ENCODE measurements at regions not wholly inside any gene's neighbourhood (a gene's known extent, or its start where the extent isn't known, plus 50 kb on each side); places are given as distances from the start of the nearest gene placed in this dataset.

- no peak overlapping the region for H3K9ac ChIP-seq
- H3K4me3 ChIP-seq (ENCODE audit: low read depth in 2 of 2, low read length in 1 of 2): no peak overlapping the region
- H4K20me1 ChIP-seq (ENCODE audit: insufficient read depth): no peaks in the 10 kb centered on the region
- no peak overlapping the region for H3K27ac ChIP-seq (ENCODE audit: low read depth in 2 of 2, low read length in 1 of 2)
- peaks cover 0 to 8% of the 10 kb centered on the region in 2 experiments; a peak in 1 of 4 replicates for H3K4me1 ChIP-seq (ENCODE audit: control insufficient read depth in 1 of 2, insufficient read depth in 2 of 2, low read depth in 1 of 2, low read length in 1 of 2)
- no peak overlapping the region for H3K4me2 ChIP-seq
- H3K9me3 ChIP-seq: no peaks in the 10 kb centered on the region
- H2AFZ ChIP-seq (ENCODE audit: low read depth): no peak overlapping the region
- no peak for TF ChIP-seq USF2 (IDR thresholded peaks at IDR 0.05; ENCODE audit: borderline replicate concordance, low read depth, low read length)
- TF ChIP-seq TEAD4 (IDR thresholded peaks at IDR 0.05; ENCODE audit: borderline replicate concordance, insufficient read depth): no peak
- no peak for TF ChIP-seq MAX (IDR thresholded peaks at IDR 0.05; ENCODE audit: low read depth)
- TF ChIP-seq TAF1 (IDR thresholded peaks at IDR 0.05; ENCODE audit: borderline replicate concordance, low read depth, low read length): no peak
- TF ChIP-seq NRF1 (IDR thresholded peaks at IDR 0.05; ENCODE audit: low read depth, low read length): no peak
- no peak for TF ChIP-seq FOXM1 (IDR thresholded peaks at IDR 0.05; ENCODE audit: low read depth)
- TF ChIP-seq ZBTB33 (IDR thresholded peaks at IDR 0.05; ENCODE audit: borderline replicate concordance, low read depth): no peak
- TF ChIP-seq RXRA (IDR thresholded peaks at IDR 0.05; ENCODE audit: borderline replicate concordance, low read depth): no peak
- no peak for TF ChIP-seq EZH2phosphoT487 (IDR thresholded peaks at IDR 0.05; ENCODE audit: borderline replicate concordance, low read depth)
- no peak for TF ChIP-seq MEF2A (IDR thresholded peaks at IDR 0.05; ENCODE audit: borderline replicate concordance, low read depth)
- no peak for TF ChIP-seq REST (IDR thresholded peaks at IDR 0.05; ENCODE audit: low read depth, low read length)
- TF ChIP-seq JUND (IDR thresholded peaks at IDR 0.05): no peak
- TF ChIP-seq POLR2AphosphoS5 (IDR thresholded peaks at IDR 0.05; ENCODE audit: low read depth, low read length): no peak
- no peak for TF ChIP-seq ELF1 (IDR thresholded peaks at IDR 0.05)
- whole genome bisulfite sequencing (ENCODE audit: low lambda C conversion rate): 19% methylated on average over 4 of the region's 4 CpGs
- H3K79me2 ChIP-seq (ENCODE audit: insufficient read depth): no peaks in the 10 kb centered on the region
- no peaks in the 10 kb centered on the region; the same call in 1 of the 2 replicates for H3K27me3 ChIP-seq (ENCODE audit: insufficient read depth)
- CTCF ChIA-PET: interaction anchor here (0.8 kb wide), 1 partner anchor 138 kb away, joined by 3 read pairs; no protein-coding TSS in a partner anchor
- no peak for DNase-seq
- no peaks in the 10 kb centered on the region for H3K9me2 ChIP-seq
- POLR2A ChIA-PET: interaction anchor here (1.3 kb wide), 1 partner anchor 143 kb away, joined by 3 read pairs; no protein-coding TSS in a partner anchor
- no peaks in the 10 kb centered on the region for H3K36me3 ChIP-seq (replicated peaks in 1 of 2; ENCODE audit: control insufficient read depth in 1 of 2, insufficient read depth in 2 of 2, low read length in 1 of 2)
- no peaks in the 10 kb centered on the region for H3F3A ChIP-seq (replicated peaks; ENCODE audit: insufficient read depth)
These were observed 123.5 kb downstream of the BUD13 start for GRCh38 chr11:116649268-116649667.

Data from SK-N-SH (cell line).